Breast epithelium (tissue), 3 donors: ENCODE measurements at regions not wholly inside any gene's neighbourhood (a gene's known extent, or its start where the extent isn't known, plus 50 kb on each side); places are given as distances from the start of the nearest gene placed in this dataset.

Experiments used
- CTCF ChIP-seq, 3 donors: fragments of 450-650 bp; IDR thresholded peaks; one replicate each; pipeline ENCODE4 v1.5.1; 2016 to 2017; ENCODE audit warnings: antibody characterized with exemption in 3 of 3, mild to moderate bottlenecking in 3 of 3, moderate library complexity in 3 of 3
- POLR2A ChIP-seq: fragments of 450-650 bp; IDR thresholded peaks from one replicate; pipeline ENCODE4 v1.6.1; 2016; ENCODE audit warnings: antibody characterized with exemption, mild to moderate bottlenecking, moderate library complexity
- POLR2AphosphoS5 ChIP-seq, 3 donors: sonication (generic); formaldehyde crosslinking; IDR thresholded peaks; one replicate each; pipeline ENCODE4 v1.6.1; 2017; ENCODE audit warnings: antibody characterized with exemption in 3 of 3

- no peak for TF ChIP-seq CTCF (IDR thresholded peaks at IDR 0.05)
- no peak for TF ChIP-seq POLR2A
- TF ChIP-seq POLR2AphosphoS5 (IDR thresholded peaks at IDR 0.05): no peak
Observed at GRCh38 chr20:9966966-9967365, 67.8 kb upstream of the ANKEF1 start.
